Cardiac muscle cell (in vitro differentiated cells and primary cell): ENCODE measurements at regions not wholly inside any gene's neighbourhood (a gene's known extent, or its start where the extent isn't known, plus 50 kb on each side); places are given as distances from the start of the nearest gene placed in this dataset.

Experiments
- DNase-seq, 2 donors: peaks; one replicate each; pipeline versions ENCODE4 v3.0.0 to v3.0.0-alpha.2; 2010 to 2017; ENCODE audit warnings: low read depth in 1 of 2, low spot score in 1 of 2
- H3K27ac ChIP-seq: fragments of 200-600 bp; sonication (generic); 2 replicates; pipeline ENCODE4 v1.5.1; 2016
- H3K27me3 ChIP-seq: fragments of 200-600 bp; sonication (generic); 2 replicates; pipeline ENCODE4 v1.6.0; 2016; ENCODE audit warnings: control low read depth
- H3K36me3 ChIP-seq: fragments of 200-600 bp; sonication (generic); 2 replicates; pipeline ENCODE4 v1.5.1; 2016; ENCODE audit warnings: control low read depth
- H3K4me1 ChIP-seq: fragments of 200-600 bp; sonication (generic); 2 replicates; pipeline ENCODE4 v1.8.1; 2017; ENCODE audit warnings: low read depth, mild to moderate bottlenecking, mixed run types
- H3K4me3 ChIP-seq: fragments of 200-600 bp; sonication (generic); 2 replicates; pipeline ENCODE4 v1.5.1; 2016; ENCODE audit warnings: mild to moderate bottlenecking
- H3K9me3 ChIP-seq: fragments of 200-600 bp; sonication (generic); 2 replicates; pipeline ENCODE4 v1.5.1; 2017; ENCODE audit warnings: low read depth, mild to moderate bottlenecking, control low read depth
- CTCF ChIP-seq: IDR thresholded peaks from 2 replicates; pipeline ENCODE4 v1.5.1; 2012; ENCODE audit warnings: low read depth, mild to moderate bottlenecking, low read length

- no peak for TF ChIP-seq CTCF
- no peak overlapping the region for H3K27ac ChIP-seq
These were observed 326.6 kb downstream of the PHF14 start for GRCh38 chr7:11300241-11300640.

GRCh38 chr7:11302121-11302520 is 328.4 kb downstream of the PHF14 start:
- TF ChIP-seq CTCF: no peak
- Histone ChIP-seq H3K27me3 (no peaks in the 10 kb centered on the region), H3K4me1 (no peaks in the 10 kb centered on the region), H3K36me3 (no peaks in the 10 kb centered on the region), H3K4me3 (no peak overlapping the region), H3K9me3 (no peaks in the 10 kb centered on the region), H3K27ac (no peak overlapping the region)
- no peak for DNase-seq

More at GRCh38 chr7:11300241-11300640, 326.6 kb downstream of the PHF14 start:
- H3K9me3 ChIP-seq: no peaks in the 10 kb centered on the region
- H3K27me3 ChIP-seq: no peaks in the 10 kb centered on the region
- no peaks in the 10 kb centered on the region for H3K4me1 ChIP-seq
- no peak for DNase-seq
- no peak overlapping the region for H3K4me3 ChIP-seq
- H3K36me3 ChIP-seq: no peaks in the 10 kb centered on the region

GRCh38 chr7:11313801-11314200 is 340.1 kb downstream of the PHF14 start:
- Histone ChIP-seq H3K27me3 (no peaks in the 10 kb centered on the region), H3K27ac (no peak overlapping the region), H3K4me3 (no peak overlapping the region), H3K9me3 (no peaks in the 10 kb centered on the region), H3K36me3 (no peaks in the 10 kb centered on the region), H3K4me1 (peaks cover 7% of the 10 kb centered on the region)
- no peak for TF ChIP-seq CTCF
- DNase-seq: no peak

- no peaks in the 10 kb centered on the region for H3K27me3 ChIP-seq
- H3K27ac ChIP-seq: no peak overlapping the region
- DNase-seq: no peak
- no peaks in the 10 kb centered on the region for H3K36me3 ChIP-seq
- no peak overlapping the region for H3K4me3 ChIP-seq
- no peaks in the 10 kb centered on the region for H3K9me3 ChIP-seq
- TF ChIP-seq CTCF: no peak
- peaks cover 7% of the 10 kb centered on the region for H3K4me1 ChIP-seq
These were observed 342.1 kb downstream of the PHF14 start for GRCh38 chr7:11315666-11316258.

GRCh38 chr7:11317766-11318165 is 344.1 kb downstream of the PHF14 start:
- DNase-seq: no peak
- Histone ChIP-seq H3K9me3 (no peaks in the 10 kb centered on the region), H3K4me1 (peaks cover 7% of the 10 kb centered on the region), H3K27ac (no peak overlapping the region), H3K27me3 (no peaks in the 10 kb centered on the region), H3K36me3 (no peaks in the 10 kb centered on the region), H3K4me3 (no peak overlapping the region)
- no peak for TF ChIP-seq CTCF
